PC-9 (cell line): ENCODE measurements at regions not wholly inside any gene's neighbourhood (a gene's known extent, or its start where the extent isn't known, plus 50 kb on each side); places are given as distances from the start of the nearest gene placed in this dataset.

ENCODE experiments used
- CTCF ChIP-seq: fragments of 200-600 bp; sonication (generic); conservative IDR thresholded peaks from 2 replicates; pipeline ENCODE4 v1.6.1; 2017; ENCODE audit warnings: mixed run types, antibody characterized with exemption, mild to moderate bottlenecking, moderate library complexity
- EZH2 ChIP-seq: fragments of 200-600 bp; sonication (generic); IDR thresholded peaks from 2 replicates; pipeline ENCODE4 v1.8.0; 2017; ENCODE audit warnings: antibody characterized with exemption, low read depth

- no peak for TF ChIP-seq EZH2
- TF ChIP-seq CTCF: no peak
Observed at GRCh38 chr4:96044971-96045370, 205.1 kb downstream of the PDHA2 start.
